ENCODE measurements at regions not wholly inside any gene's neighbourhood (a gene's known extent, or its start where the extent isn't known, plus 50 kb on each side); places are given as distances from the start of the nearest gene placed in this dataset.

- no peak for ATAC-seq (ENCODE audit: low read depth)
- WGBS, 2 experiments (ENCODE audit: extremely low coverage in 2 of 2, insufficient read length in 1 of 2) = 0% methylated on average over 1 of the region's 6 CpGs; no CpG with 5 or more reads in 1 of the 2 experiments
- Histone ChIP-seq H2BK5ac (ENCODE audit: low read depth, low read length, poor library complexity, severe bottlenecking) (no peak overlapping the region), H4K91ac (ENCODE audit: insufficient read depth, low read depth, low read length) (no peak overlapping the region), H2BK120ac (ENCODE audit: low read depth, low read length) (no peak overlapping the region), H2AK5ac (ENCODE audit: low read depth, low read length) (no peak overlapping the region), H3K27ac (ENCODE audit: insufficient read depth, low read length) (no peak overlapping the region), H3K9me1 (ENCODE audit: insufficient read depth, low read length) (no peaks in the 10 kb centered on the region), H3K4me1 (ENCODE audit: control insufficient read depth, insufficient read depth, low read length) (no peaks in the 10 kb centered on the region), H2BK15ac (ENCODE audit: low read depth, low read length) (no peak overlapping the region), H3K4me2 (ENCODE audit: low read depth, low read length) (no peak overlapping the region), H4K5ac (ENCODE audit: low read depth, low read length) (no peak overlapping the region), H2AFZ (replicated peaks; ENCODE audit: low read length, poor library complexity) (no peak overlapping the region), H2AK9ac (replicated peaks; ENCODE audit: low read depth, low read length, poor library complexity) (no peak overlapping the region), H3K56ac (ENCODE audit: extremely low read depth, insufficient read depth, low read length) (no peak overlapping the region), H3K14ac (replicated peaks; ENCODE audit: low read depth, low read length) (no peak overlapping the region), H3K4me3 (ENCODE audit: insufficient read depth, low read depth, low read length) (no peak overlapping the region), H3K4ac (ENCODE audit: low read depth, low read length) (no peak overlapping the region), H3K23ac (ENCODE audit: low read depth, low read length) (no peak overlapping the region), H3K9me3 (ENCODE audit: control insufficient read depth, insufficient read depth, low read length) (no peaks in the 10 kb centered on the region), H4K8ac (ENCODE audit: low read depth in 2 of 2, low read length in 2 of 2) (no peak overlapping the region), H3K27me3 (ENCODE audit: control insufficient read depth, insufficient read depth, low read length) (no peaks in the 10 kb centered on the region), H3K18ac (ENCODE audit: low read depth, low read length) (no peak overlapping the region), H3K79me1 (ENCODE audit: low read depth in 1 of 2, low read length in 2 of 2) (no peaks in the 10 kb centered on the region), H3K36me3 (ENCODE audit: control insufficient read depth, insufficient read depth, low read length) (no peaks in the 10 kb centered on the region), H3K9ac (ENCODE audit: low read depth, low read length) (no peak overlapping the region), H4K20me1 (ENCODE audit: insufficient read depth, low read length) (no peaks in the 10 kb centered on the region), H2BK20ac (ENCODE audit: low read depth, low read length) (no peak overlapping the region)
- intact Hi-C loops (cut with micrococcal nuclease) = no loop called here
- BruUV-seq (replicated peaks) = no TSS peak
- no peak for DNase-seq
- TF ChIP-seq CHD1 (IDR thresholded peaks at IDR 0.05; ENCODE audit: low read depth, low read length) (no peak), ELK1 (IDR thresholded peaks at IDR 0.05; ENCODE audit: borderline replicate concordance, low read depth, low read length) (no peak), RCOR1 (IDR thresholded peaks at IDR 0.05; ENCODE audit: insufficient replicate concordance, low read length) (no peak), FOS (IDR thresholded peaks at IDR 0.05; ENCODE audit: low read depth, low read length) (no peak), MAZ (IDR thresholded peaks at IDR 0.05; ENCODE audit: borderline replicate concordance, low read depth, low read length) (no peak), NFE2L2 (IDR thresholded peaks at IDR 0.05; ENCODE audit: low read depth, low read length) (no peak), RFX5 (IDR thresholded peaks at IDR 0.05; ENCODE audit: low read depth, low read length) (no peak)
- ChIA-PET POLR2A (ENCODE audit: unreplicated experiment) (no interaction called here), CTCF (no interaction called here)
- in situ Hi-C loops (cut with MboI; ENCODE audit: low sequenced_read_pairs) = no loop called here
- dilution Hi-C loops (cut with HindIII; ENCODE audit: low sequenced_read_pairs, unreplicated experiment) = no loop called here
These were observed 386.5 kb upstream of the ASIC2 start for GRCh38 chr17:33679595-33679994.

Measured in IMR-90 (cell line).